CD4-positive, alpha-beta T cell (primary cell): ENCODE measurements at regions not wholly inside any gene's neighbourhood (a gene's known extent, or its start where the extent isn't known, plus 50 kb on each side); places are given as distances from the start of the nearest gene placed in this dataset.

Experiments
- ATAC-seq: fragments of 200-7000 bp; cut with Tn5 transposase; one replicate; pipeline ENCODE4 v1.10.0; 2022; ENCODE audit warnings: mild to moderate bottlenecking; ENCODE audit not compliant: poor library complexity
- CTCF ChIA-PET: fragments of 350-600 bp; sonication (Branson Sonifier 250); formaldehyde crosslinking; loops from one replicate; lab custom pipeline; 2021; ENCODE audit warnings: antibody characterized with exemption, inconsistent platforms; lab: Charles Lee
- POLR2A ChIA-PET: fragments of 350-600 bp; sonication (Branson Sonifier 250); formaldehyde crosslinking; loops from one replicate; lab custom pipeline; 2021; ENCODE audit warnings: antibody characterized with exemption, inconsistent platforms; lab: Charles Lee
- DNase-seq, 14 experiments: peaks; one replicate each; pipeline ENCODE4 v3.0.0-alpha.2; 2013 to 2020; ENCODE audit warnings: mixed read lengths in 2 of 14
- H3K27ac ChIP-seq, 2 donors: one replicate each; pipeline versions ENCODE4 v1.5.1 to v1.7.0; 2013; ENCODE audit warnings: low read length in 2 of 2, low read depth in 1 of 2, mild to moderate bottlenecking in 1 of 2
- H3K27me3 ChIP-seq, 2 experiments: 1 replicate in 1 of 2; 2 replicates in 1 of 2; pipeline versions ENCODE4 v1.6.1 to v1.7.0; 2013; ENCODE audit warnings: low read length in 2 of 2, control low read depth in 1 of 2, mild to moderate bottlenecking in 1 of 2, moderate library complexity in 1 of 2; ENCODE audit not compliant: insufficient read depth in 2 of 2, control insufficient read depth in 1 of 2
- H3K36me3 ChIP-seq: one replicate; pipeline ENCODE4 v1.6.1; 2013; ENCODE audit warnings: low read length, control low read depth; ENCODE audit not compliant: insufficient read depth
- H3K4me1 ChIP-seq: one replicate; pipeline ENCODE4 v1.6.1; 2013; ENCODE audit warnings: low read length, control low read depth; ENCODE audit not compliant: insufficient read depth
- H3K4me3 ChIP-seq: one replicate; pipeline ENCODE4 v1.5.1; 2013; ENCODE audit warnings: mild to moderate bottlenecking, low read length, moderate library complexity
- H3K9me3 ChIP-seq, 2 experiments: 1 replicate in 1 of 2; 2 replicates in 1 of 2; pipeline versions ENCODE4 v1.6.1 to v1.7.0; 2013; ENCODE audit warnings: low read length in 2 of 2, mild to moderate bottlenecking in 2 of 2, control low read depth in 1 of 2, moderate library complexity in 1 of 2; ENCODE audit not compliant: control insufficient read depth in 1 of 2, insufficient read depth in 1 of 2
- H3K27ac Mint-ChIP-seq: one replicate; pipeline ENCODE4 v1.8.0; 2020; ENCODE audit warnings: mixed read lengths
- H3K27me3 Mint-ChIP-seq: one replicate; pipeline ENCODE4 v1.8.0; 2021; ENCODE audit warnings: mixed read lengths
- H3K36me3 Mint-ChIP-seq: one replicate; pipeline ENCODE4 v1.8.0; 2021; ENCODE audit warnings: low read depth, mixed read lengths
- H3K4me1 Mint-ChIP-seq: one replicate; pipeline ENCODE4 v1.8.0; 2021; ENCODE audit warnings: low read depth, mixed read lengths
- H3K4me3 Mint-ChIP-seq: one replicate; pipeline ENCODE4 v1.8.0; 2020; ENCODE audit warnings: mild to moderate bottlenecking, mixed read lengths
- H3K9me3 Mint-ChIP-seq: one replicate; pipeline ENCODE4 v1.8.0; 2020; ENCODE audit warnings: mixed read lengths
- intact Hi-C, 2 experiments: fragments of 100-400 bp; cut with DNase I in 1 of 2; cut with micrococcal nuclease in 1 of 2; formaldehyde crosslinking; loops; one replicate each; pipeline versions ENCODE4 v1.15.1 to v1.9.0; 2023 to 2025; cut with DNase I, micrococcal nuclease
- TF ChIP-seq, protein P1 (sequence below): fragments of 200-600 bp; IDR thresholded peaks from one replicate; pipeline ENCODE4 v1.8.0; 2022; ENCODE audit warnings: antibody characterized with exemption, mild to moderate bottlenecking

DNA sequence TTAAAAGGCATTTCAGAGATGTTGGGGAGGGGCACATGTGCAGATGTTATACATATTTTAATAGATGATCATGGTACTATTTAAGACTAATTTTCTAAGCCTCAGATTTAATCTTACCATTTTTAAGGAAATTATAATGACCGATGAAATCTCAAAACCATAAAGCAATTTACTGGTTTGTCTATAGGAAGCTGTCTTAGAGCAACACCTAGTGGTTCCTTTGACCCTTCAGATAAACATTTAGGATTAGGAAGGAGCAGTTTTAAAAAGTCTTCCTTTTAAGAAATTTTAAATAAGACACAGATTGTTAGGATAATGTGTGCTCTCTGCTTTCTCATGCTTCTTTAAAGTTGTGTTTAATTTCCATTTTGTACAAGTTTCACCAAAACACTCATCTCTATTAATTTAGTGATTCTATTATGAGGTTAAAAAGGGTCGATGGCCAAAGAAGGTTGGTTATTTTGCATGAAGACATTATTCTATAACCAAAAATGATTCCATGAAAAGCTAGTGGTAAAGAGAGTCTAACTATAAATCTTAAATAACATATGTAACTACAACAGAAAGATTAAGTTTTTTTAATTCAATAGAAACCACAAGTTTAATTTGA is 376.4 kb downstream of the HACE1 start:
- no peak for DNase-seq
- Histone ChIP-seq H3K4me1 (no peaks in the 10 kb centered on the region), H3K4me3 (no peak overlapping the region), H3K36me3 (no peaks in the 10 kb centered on the region), H3K27me3 (no peaks in the 10 kb centered on the region), H3K9me3 (no peaks in the 10 kb centered on the region), H3K27ac (no peak overlapping the region)
- H3K4me3 Mint-ChIP-seq = no peak overlapping the region
- H3K36me3 Mint-ChIP-seq = no peaks in the 10 kb centered on the region
- ChIA-PET CTCF (interaction anchor here (0.9 kb wide), 1 partner anchor 12 kb away, joined by 3 read pairs; no protein-coding TSS in a partner anchor), POLR2A (no interaction called here)
- no peaks in the 10 kb centered on the region for H3K4me1 Mint-ChIP-seq
- no peak overlapping the region for H3K27ac Mint-ChIP-seq
- intact Hi-C loops = no loop called here
- no peaks in the 10 kb centered on the region for H3K9me3 Mint-ChIP-seq
- TF ChIP-seq, protein P1, sequence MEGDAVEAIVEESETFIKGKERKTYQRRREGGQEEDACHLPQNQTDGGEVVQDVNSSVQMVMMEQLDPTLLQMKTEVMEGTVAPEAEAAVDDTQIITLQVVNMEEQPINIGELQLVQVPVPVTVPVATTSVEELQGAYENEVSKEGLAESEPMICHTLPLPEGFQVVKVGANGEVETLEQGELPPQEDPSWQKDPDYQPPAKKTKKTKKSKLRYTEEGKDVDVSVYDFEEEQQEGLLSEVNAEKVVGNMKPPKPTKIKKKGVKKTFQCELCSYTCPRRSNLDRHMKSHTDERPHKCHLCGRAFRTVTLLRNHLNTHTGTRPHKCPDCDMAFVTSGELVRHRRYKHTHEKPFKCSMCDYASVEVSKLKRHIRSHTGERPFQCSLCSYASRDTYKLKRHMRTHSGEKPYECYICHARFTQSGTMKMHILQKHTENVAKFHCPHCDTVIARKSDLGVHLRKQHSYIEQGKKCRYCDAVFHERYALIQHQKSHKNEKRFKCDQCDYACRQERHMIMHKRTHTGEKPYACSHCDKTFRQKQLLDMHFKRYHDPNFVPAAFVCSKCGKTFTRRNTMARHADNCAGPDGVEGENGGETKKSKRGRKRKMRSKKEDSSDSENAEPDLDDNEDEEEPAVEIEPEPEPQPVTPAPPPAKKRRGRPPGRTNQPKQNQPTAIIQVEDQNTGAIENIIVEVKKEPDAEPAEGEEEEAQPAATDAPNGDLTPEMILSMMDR = no peak
- ATAC-seq = no peak
- H3K27me3 Mint-ChIP-seq = no peaks in the 10 kb centered on the region

- DNase-seq (no peak), ATAC-seq (no peak)
- Histone ChIP-seq H3K36me3 (no peaks in the 10 kb centered on the region), H3K27me3 (no peaks in the 10 kb centered on the region), H3K27ac (no peak overlapping the region), H3K9me3 (no peaks in the 10 kb centered on the region), H3K4me3 (no peak overlapping the region), H3K4me1 (no peaks in the 10 kb centered on the region)
- POLR2A ChIA-PET = no interaction called here
- TF ChIP-seq, protein P1 = no peak
- CTCF ChIA-PET = no interaction called here
- H3K36me3 Mint-ChIP-seq = no peaks in the 10 kb centered on the region
- H3K27me3 Mint-ChIP-seq = peaks cover 4% of the 10 kb centered on the region
- H3K9me3 Mint-ChIP-seq = no peaks in the 10 kb centered on the region
- H3K27ac Mint-ChIP-seq = no peak overlapping the region
- H3K4me3 Mint-ChIP-seq = no peak overlapping the region
- intact Hi-C loops = no loop called here
- no peaks in the 10 kb centered on the region for H3K4me1 Mint-ChIP-seq
These were observed 382.1 kb downstream of the HACE1 start for GRCh38 chr6:104477569-104477968.

DNA sequence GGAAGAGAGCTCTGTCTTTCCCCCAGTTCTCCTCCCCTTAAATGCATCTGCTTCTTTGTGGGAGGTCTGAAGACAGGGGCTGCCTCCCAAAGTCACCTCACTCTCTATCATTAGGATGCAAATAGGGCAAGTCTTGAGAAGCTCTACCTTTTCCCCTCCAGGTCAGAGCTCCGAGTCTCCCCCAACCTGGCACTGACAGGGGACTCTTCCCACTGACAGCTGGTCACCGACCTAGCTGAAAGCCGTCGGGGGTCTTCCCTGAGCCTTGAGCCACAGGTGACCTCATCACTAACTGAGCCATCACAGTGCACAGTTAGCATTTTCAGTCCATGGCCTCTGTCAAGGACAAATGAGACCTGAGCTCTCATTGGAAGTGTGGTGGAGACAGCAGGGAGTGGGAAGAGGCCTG is 386.7 kb downstream of the HACE1 start:
- H3K9me3 ChIP-seq = no peaks in the 10 kb centered on the region
- intact Hi-C loops = no loop called here
- H3K36me3 ChIP-seq = no peaks in the 10 kb centered on the region
- H3K27me3 ChIP-seq = no peaks in the 10 kb centered on the region
- H3K4me1 ChIP-seq = no peaks in the 10 kb centered on the region
- Mint-ChIP-seq H3K36me3 (no peaks in the 10 kb centered on the region), H3K27me3 (peaks cover 4% of the 10 kb centered on the region), H3K4me3 (no peak overlapping the region), H3K27ac (no peak overlapping the region), H3K4me1 (no peaks in the 10 kb centered on the region), H3K9me3 (no peaks in the 10 kb centered on the region)
- H3K4me3 ChIP-seq = no peak overlapping the region
- ATAC-seq (no peak), DNase-seq (no peak)
- TF ChIP-seq, protein P1 = no peak
- H3K27ac ChIP-seq = no peak overlapping the region
- POLR2A ChIA-PET = no interaction called here
- CTCF ChIA-PET = no interaction called here
